Smooth muscle cell (in vitro differentiated cells): ENCODE measurements at regions not wholly inside any gene's neighbourhood (a gene's known extent, or its start where the extent isn't known, plus 50 kb on each side); places are given as distances from the start of the nearest gene placed in this dataset.

Source experiments
- DNase-seq: peaks from one replicate; lab custom pipeline; 2025; ENCODE audit not compliant: unreplicated experiment; lab: John Stamatoyannopoulos, UW
- H2AFZ ChIP-seq: fragments of 200-600 bp; sonication (generic); 2 replicates; pipeline ENCODE4 v1.6.0; 2016; ENCODE audit warnings: antibody characterized with exemption, low read depth, mild to moderate bottlenecking
- H3F3A ChIP-seq: fragments of 200-600 bp; sonication (generic); 2 replicates; pipeline ENCODE4 v1.6.0; 2017; ENCODE audit warnings: antibody characterized with exemption, low read depth
- H3K27ac ChIP-seq: fragments of 200-600 bp; sonication (generic); 2 replicates; pipeline ENCODE4 v1.5.1; 2016; ENCODE audit warnings: low read depth, mild to moderate bottlenecking
- H3K27me3 ChIP-seq: fragments of 200-600 bp; sonication (generic); 2 replicates; pipeline ENCODE4 v1.6.1; 2016; ENCODE audit warnings: low read depth, mild to moderate bottlenecking
- H3K36me3 ChIP-seq: fragments of 200-600 bp; sonication (generic); 2 replicates; pipeline ENCODE4 v1.5.1; 2016; ENCODE audit warnings: low read depth
- H3K4me1 ChIP-seq: fragments of 200-600 bp; sonication (generic); 2 replicates; pipeline ENCODE4 v1.5.1; 2016; ENCODE audit warnings: low read depth
- H3K4me2 ChIP-seq: fragments of 200-600 bp; sonication (generic); 2 replicates; pipeline ENCODE4 v1.6.0; 2016; ENCODE audit warnings: mild to moderate bottlenecking
- H3K4me3 ChIP-seq: fragments of 200-600 bp; sonication (generic); 2 replicates; pipeline ENCODE4 v1.5.1; 2016; ENCODE audit warnings: mild to moderate bottlenecking
- H3K79me2 ChIP-seq: fragments of 200-600 bp; sonication (generic); 2 replicates; pipeline ENCODE4 v1.6.0; 2016; ENCODE audit warnings: low read depth, mild to moderate bottlenecking
- H3K9ac ChIP-seq: fragments of 200-600 bp; sonication (generic); 2 replicates; pipeline ENCODE4 v1.6.0; 2016; ENCODE audit warnings: low read depth
- H3K9me3 ChIP-seq: fragments of 200-600 bp; sonication (generic); replicated peaks from 2 replicates; pipeline ENCODE4 v1.5.1; 2016; ENCODE audit warnings: low read depth
- H4K20me1 ChIP-seq: fragments of 200-600 bp; sonication (generic); 2 replicates; pipeline ENCODE4 v1.6.0; 2016; ENCODE audit warnings: low read depth
- CTCF ChIP-seq: fragments of 200-600 bp; sonication (generic); IDR thresholded peaks from 2 replicates; pipeline ENCODE4 v1.5.1; 2017; ENCODE audit warnings: borderline replicate concordance, mild to moderate bottlenecking, antibody characterized with exemption; ENCODE audit not compliant: insufficient read depth, poor library complexity, severe bottlenecking
- WGBS: methylation state at CpG from one replicate; pipeline ENCODE4 v1.1.7; 2016; ENCODE audit warnings: low lambda C conversion rate; 5-methylcytosine and 5-hydroxymethylcytosine counted together

DNA sequence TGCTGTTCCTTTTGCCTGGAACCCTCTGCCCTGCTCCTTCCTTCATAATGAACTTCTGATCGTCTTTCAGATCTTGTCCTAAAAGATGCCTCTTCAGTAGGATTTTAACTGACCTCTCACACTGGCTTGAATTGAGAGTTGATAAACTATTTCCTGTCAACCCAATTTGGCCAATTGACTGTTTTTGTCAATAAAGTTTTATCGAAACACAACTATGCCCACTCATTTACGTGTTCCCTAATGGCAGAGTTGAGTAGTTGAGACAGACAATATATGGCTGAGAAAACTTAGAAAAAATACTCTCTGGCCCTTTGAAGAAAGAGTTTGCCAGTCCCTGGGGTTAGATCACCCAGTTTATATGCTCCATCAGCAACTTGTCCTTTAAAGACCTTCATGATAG is 171.7 kb upstream of the TBX3 start:
- no peak overlapping the region for H3K4me3 ChIP-seq
- H4K20me1 ChIP-seq, result no peaks in the 10 kb centered on the region
- H3K27me3 ChIP-seq, result no peaks in the 10 kb centered on the region
- no peak overlapping the region for H3K9ac ChIP-seq
- no peaks in the 10 kb centered on the region for H3K79me2 ChIP-seq
- H3K4me1 ChIP-seq, result no peaks in the 10 kb centered on the region
- WGBS, result 95% methylated on average over 3 of the region's 3 CpGs
- no peak for DNase-seq
- no peaks in the 10 kb centered on the region for H3K9me3 ChIP-seq
- no peak for TF ChIP-seq CTCF
- H3F3A ChIP-seq, result no peaks in the 10 kb centered on the region
- no peaks in the 10 kb centered on the region for H3K36me3 ChIP-seq
- no peak overlapping the region for H3K4me2 ChIP-seq
- H2AFZ ChIP-seq, result no peak overlapping the region
- H3K27ac ChIP-seq, result no peak overlapping the region

- H3F3A ChIP-seq, result peaks cover 5% of the 10 kb centered on the region
- no peak overlapping the region for H3K27ac ChIP-seq
- H3K27me3 ChIP-seq, result no peaks in the 10 kb centered on the region
- H3K36me3 ChIP-seq, result no peaks in the 10 kb centered on the region
- no peak overlapping the region for H3K4me3 ChIP-seq
- H3K4me2 ChIP-seq, result no peak overlapping the region
- WGBS, result 80% methylated on average over 10 of the region's 10 CpGs
- no peaks in the 10 kb centered on the region for H3K9me3 ChIP-seq
- H4K20me1 ChIP-seq, result no peaks in the 10 kb centered on the region
- H3K4me1 ChIP-seq, result no peaks in the 10 kb centered on the region
- no peak for TF ChIP-seq CTCF
- no peak overlapping the region for H2AFZ ChIP-seq
- H3K79me2 ChIP-seq, result no peaks in the 10 kb centered on the region
- no peak for DNase-seq
- no peak overlapping the region for H3K9ac ChIP-seq
These were observed 169.1 kb upstream of the TBX3 start for GRCh38 chr12:114852976-114853529.

DNA sequence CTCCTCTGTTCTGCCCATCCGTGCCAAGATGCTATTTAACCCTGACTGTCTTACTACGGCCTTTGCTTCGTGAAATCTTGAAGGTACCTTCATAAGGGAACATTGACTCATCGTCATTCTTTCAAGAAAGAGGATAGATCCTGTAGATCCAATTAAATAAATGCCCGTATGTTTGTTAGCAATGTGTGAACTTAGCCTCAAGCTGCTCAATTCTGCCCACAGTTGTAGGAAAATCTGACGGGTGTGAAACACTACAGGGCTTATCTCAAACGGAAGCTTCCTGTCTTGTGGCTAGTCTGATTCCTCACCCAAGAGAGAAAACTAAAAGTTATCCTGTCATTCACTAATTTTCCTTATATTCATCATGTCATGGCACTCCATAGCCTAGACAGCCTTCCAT is 168.0 kb upstream of the TBX3 start:
- Histone ChIP-seq H3K9ac (no peak overlapping the region), H3K4me1 (no peaks in the 10 kb centered on the region), H4K20me1 (no peaks in the 10 kb centered on the region), H3K36me3 (no peaks in the 10 kb centered on the region), H3K79me2 (no peaks in the 10 kb centered on the region), H3K9me3 (no peaks in the 10 kb centered on the region), H3K4me3 (no peak overlapping the region), H3F3A (peaks cover 5% of the 10 kb centered on the region), H3K4me2 (no peak overlapping the region), H3K27ac (no peak overlapping the region), H2AFZ (no peak overlapping the region), H3K27me3 (no peaks in the 10 kb centered on the region)
- 66% methylated on average over 7 of the region's 7 CpGs for WGBS
- TF ChIP-seq CTCF, result no peak
- no peak for DNase-seq

DNA sequence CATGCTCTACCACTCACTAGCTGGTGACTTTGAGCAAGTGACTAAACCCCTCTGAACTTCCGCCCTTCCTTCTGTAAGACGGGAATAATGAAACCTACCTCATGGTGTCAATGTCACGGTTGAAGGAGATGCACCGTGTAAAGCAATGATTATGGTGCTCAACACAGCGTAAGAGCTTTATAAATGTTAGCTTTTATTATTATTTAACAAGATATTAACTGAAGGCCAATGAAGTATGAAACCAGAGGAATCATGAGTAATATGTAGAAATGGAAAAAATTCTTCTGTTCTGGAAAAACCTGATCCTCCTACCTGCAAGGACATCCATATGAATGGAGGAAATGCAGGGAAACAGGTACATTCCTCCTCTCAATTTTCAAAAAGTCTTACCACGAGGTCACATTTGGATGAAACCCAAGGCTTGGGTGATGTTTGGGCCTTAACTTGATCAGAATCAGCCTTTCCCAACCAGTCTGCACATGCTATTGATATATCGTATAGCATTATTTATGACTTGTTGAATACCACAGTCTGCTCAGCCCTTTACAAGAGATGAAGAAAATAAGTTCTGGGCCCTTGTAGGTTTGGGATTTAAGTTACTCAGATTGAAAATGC is 166.8 kb upstream of the TBX3 start:
- 86% methylated on average over 7 of the region's 7 CpGs for WGBS
- H3K4me1 ChIP-seq, result no peaks in the 10 kb centered on the region
- no peak overlapping the region for H3K4me3 ChIP-seq
- H3K9ac ChIP-seq, result no peak overlapping the region
- no peak overlapping the region for H3K27ac ChIP-seq
- TF ChIP-seq CTCF, result no peak
- H3K79me2 ChIP-seq, result no peaks in the 10 kb centered on the region
- H3F3A ChIP-seq, result peaks cover 5% of the 10 kb centered on the region
- DNase-seq, result no peak
- H3K27me3 ChIP-seq, result no peaks in the 10 kb centered on the region
- H3K9me3 ChIP-seq, result no peaks in the 10 kb centered on the region
- no peak overlapping the region for H2AFZ ChIP-seq
- H3K4me2 ChIP-seq, result no peak overlapping the region
- H3K36me3 ChIP-seq, result no peaks in the 10 kb centered on the region
- no peaks in the 10 kb centered on the region for H4K20me1 ChIP-seq
